ENCODE measurements at regions not wholly inside any gene's neighbourhood (a gene's known extent, or its start where the extent isn't known, plus 50 kb on each side); places are given as distances from the start of the nearest gene placed in this dataset.

DNA sequence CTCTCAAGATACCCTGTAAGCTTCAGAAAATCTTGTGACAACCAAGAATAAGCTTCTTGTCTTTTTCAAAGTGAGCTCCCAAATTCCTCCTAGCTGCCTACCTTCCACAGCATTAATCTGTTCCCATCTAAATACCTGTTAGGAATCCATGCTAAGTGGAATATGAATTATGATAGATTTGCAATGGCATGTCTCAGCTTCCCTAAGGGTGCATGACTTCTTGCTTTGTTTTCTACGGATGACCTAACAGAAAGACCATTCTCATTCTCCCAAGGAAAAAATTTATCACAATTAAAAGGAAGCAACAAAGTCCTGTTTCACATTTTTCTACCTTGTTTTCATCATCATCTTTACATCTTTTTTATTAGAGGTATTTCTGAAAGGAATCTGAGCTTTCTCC lies 532.7 kb downstream of the GRXCR1 start:
- TF ChIP-seq, protein P1, sequence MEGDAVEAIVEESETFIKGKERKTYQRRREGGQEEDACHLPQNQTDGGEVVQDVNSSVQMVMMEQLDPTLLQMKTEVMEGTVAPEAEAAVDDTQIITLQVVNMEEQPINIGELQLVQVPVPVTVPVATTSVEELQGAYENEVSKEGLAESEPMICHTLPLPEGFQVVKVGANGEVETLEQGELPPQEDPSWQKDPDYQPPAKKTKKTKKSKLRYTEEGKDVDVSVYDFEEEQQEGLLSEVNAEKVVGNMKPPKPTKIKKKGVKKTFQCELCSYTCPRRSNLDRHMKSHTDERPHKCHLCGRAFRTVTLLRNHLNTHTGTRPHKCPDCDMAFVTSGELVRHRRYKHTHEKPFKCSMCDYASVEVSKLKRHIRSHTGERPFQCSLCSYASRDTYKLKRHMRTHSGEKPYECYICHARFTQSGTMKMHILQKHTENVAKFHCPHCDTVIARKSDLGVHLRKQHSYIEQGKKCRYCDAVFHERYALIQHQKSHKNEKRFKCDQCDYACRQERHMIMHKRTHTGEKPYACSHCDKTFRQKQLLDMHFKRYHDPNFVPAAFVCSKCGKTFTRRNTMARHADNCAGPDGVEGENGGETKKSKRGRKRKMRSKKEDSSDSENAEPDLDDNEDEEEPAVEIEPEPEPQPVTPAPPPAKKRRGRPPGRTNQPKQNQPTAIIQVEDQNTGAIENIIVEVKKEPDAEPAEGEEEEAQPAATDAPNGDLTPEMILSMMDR (IDR thresholded peaks at IDR 0.05) = no peak
- TF ChIP-seq POLR2A (IDR thresholded peaks at IDR 0.05) = no peak
